Esophagus (tissue), 2 donors: ENCODE measurements at regions not wholly inside any gene's neighbourhood (a gene's known extent, or its start where the extent isn't known, plus 50 kb on each side); places are given as distances from the start of the nearest gene placed in this dataset.
A peak's percentile ranks its signal among the peaks of the same experiment; 100 is the strongest.

Experiments
- H3K27ac ChIP-seq, 2 donors: one replicate each; pipeline ENCODE4 v1.5.1; 2013; ENCODE audit warnings: low read depth in 2 of 2, mild to moderate bottlenecking in 2 of 2, inconsistent platforms in 1 of 2, low read length in 1 of 2, moderate library complexity in 1 of 2
- H3K27me3 ChIP-seq, 2 donors: one replicate each; pipeline ENCODE4 v1.6.1; 2013; ENCODE audit warnings: low read length in 2 of 2, control low read depth in 1 of 2, mild to moderate bottlenecking in 1 of 2; ENCODE audit not compliant: insufficient read depth in 2 of 2, control insufficient read depth in 1 of 2
- H3K36me3 ChIP-seq, 2 donors: one replicate each; pipeline ENCODE4 v1.6.1; 2013; ENCODE audit warnings: low read length in 1 of 2; ENCODE audit not compliant: control insufficient read depth in 2 of 2, insufficient read depth in 2 of 2
- H3K4me1 ChIP-seq, 2 donors: one replicate each; pipeline ENCODE4 v1.6.1; 2013; ENCODE audit warnings: low read length in 1 of 2; ENCODE audit not compliant: control insufficient read depth in 2 of 2, insufficient read depth in 2 of 2
- H3K4me3 ChIP-seq, 2 donors: one replicate each; pipeline ENCODE4 v1.5.1; 2013; ENCODE audit warnings: low read length in 2 of 2, mild to moderate bottlenecking in 2 of 2, low read depth in 1 of 2, moderate library complexity in 1 of 2
- H3K9me3 ChIP-seq, 2 donors: one replicate each; pipeline ENCODE4 v1.6.1; 2013; ENCODE audit warnings: mild to moderate bottlenecking in 2 of 2, low read depth in 1 of 2, low read length in 1 of 2, moderate library complexity in 1 of 2; ENCODE audit not compliant: control insufficient read depth in 2 of 2, insufficient read depth in 1 of 2
- WGBS, 2 donors: extraction: QIAGEN DNeasy Blood & Tissue Kit; methylation state at CpG; one replicate each; pipeline ENCODE4 v1.1.7; 2013; 5-methylcytosine and 5-hydroxymethylcytosine counted together
- donor health status: healthy with polysubstance abuse.
- donor health status: Bipolar disorder and iron deficiency.

GRCh38 chr12:75909714-75910656, 121.6 kb downstream of the PHLDA1 start:
- H3K4me3 ChIP-seq = no peak overlapping the region
- H3K36me3 ChIP-seq = no peaks in the 10 kb centered on the region
- no peaks in the 10 kb centered on the region for H3K9me3 ChIP-seq
- 62 to 65% methylated on average over 7 of the region's 7 CpGs for WGBS, 2 donors
- no peaks in the 10 kb centered on the region for H3K27me3 ChIP-seq
- H3K4me1 ChIP-seq = peaks cover 2% of the 10 kb centered on the region in 2 donors
- H3K27ac ChIP-seq = no peak overlapping the region

- Histone ChIP-seq H3K36me3 (no peaks in the 10 kb centered on the region), H3K9me3 (no peaks in the 10 kb centered on the region), H3K27ac (peak overlapping the region in 1 of 2 donors; percentile 17), H3K27me3 (no peaks in the 10 kb centered on the region), H3K4me3 (no peak overlapping the region), H3K4me1 (peaks cover 2% of the 10 kb centered on the region in 2 donors)
- WGBS, 2 donors = 16 to 23% methylated on average over 2 of the region's 2 CpGs
Measured at GRCh38 chr12:75908961-75909605, 122.5 kb downstream of the PHLDA1 start.

- H3K27ac ChIP-seq = no peak overlapping the region
- peaks cover 0 to 2% of the 10 kb centered on the region in 2 donors for H3K4me1 ChIP-seq
- H3K36me3 ChIP-seq = no peaks in the 10 kb centered on the region
- H3K4me3 ChIP-seq = no peak overlapping the region
- H3K9me3 ChIP-seq = no peaks in the 10 kb centered on the region
- no peaks in the 10 kb centered on the region for H3K27me3 ChIP-seq
- WGBS, 2 donors = 77 to 84% methylated on average over 2 of the region's 2 CpGs
Measured at GRCh38 chr12:75905922-75906321, 125.7 kb downstream of the PHLDA1 start.

- Histone ChIP-seq H3K27me3 (no peaks in the 10 kb centered on the region), H3K36me3 (no peaks in the 10 kb centered on the region), H3K9me3 (no peaks in the 10 kb centered on the region), H3K4me3 (no peak overlapping the region), H3K4me1 (no peaks in the 10 kb centered on the region), H3K27ac (no peak overlapping the region)
- WGBS, 2 donors = 79 to 84% methylated on average over 11 of the region's 11 CpGs
Measured at GRCh38 chr12:75900781-75901254, 130.8 kb downstream of the PHLDA1 start.

- H3K27me3 ChIP-seq = no peaks in the 10 kb centered on the region
- no peak overlapping the region for H3K4me3 ChIP-seq
- H3K27ac ChIP-seq = no peak overlapping the region
- H3K4me1 ChIP-seq = no peaks in the 10 kb centered on the region
- WGBS, 2 donors = 80 to 81% methylated on average over 5 of the region's 5 CpGs
- H3K9me3 ChIP-seq = no peaks in the 10 kb centered on the region
- H3K36me3 ChIP-seq = no peaks in the 10 kb centered on the region
Measured at GRCh38 chr12:75900226-75900625, 131.3 kb downstream of the PHLDA1 start.

- H3K4me1 ChIP-seq = peaks cover 0 to 2% of the 10 kb centered on the region in 2 donors
- H3K9me3 ChIP-seq = no peaks in the 10 kb centered on the region
- no peak overlapping the region for H3K4me3 ChIP-seq
- H3K27ac ChIP-seq = no peak overlapping the region
- H3K36me3 ChIP-seq = no peaks in the 10 kb centered on the region
- 93 to 94% methylated on average over 4 of the region's 4 CpGs for WGBS, 2 donors
- H3K27me3 ChIP-seq = no peaks in the 10 kb centered on the region
Measured at GRCh38 chr12:75894965-75895754, 136.4 kb downstream of the PHLDA1 start.

GRCh38 chr12:75893765-75894164, 137.8 kb downstream of the PHLDA1 start:
- 85 to 94% methylated on average over 3 of the region's 3 CpGs for WGBS, 2 donors
- Histone ChIP-seq H3K4me1 (peaks cover 0 to 5% of the 10 kb centered on the region in 2 donors), H3K9me3 (no peaks in the 10 kb centered on the region)

GRCh38 chr12:75892731-75893408, 138.7 kb downstream of the PHLDA1 start:
- no peaks in the 10 kb centered on the region for H3K9me3 ChIP-seq
- peaks cover 0 to 5% of the 10 kb centered on the region in 2 donors for H3K4me1 ChIP-seq
- H3K27ac ChIP-seq = no peak overlapping the region

More at GRCh38 chr12:75893765-75894164, 137.8 kb downstream of the PHLDA1 start:
- no peak overlapping the region for H3K27ac ChIP-seq
- no peaks in the 10 kb centered on the region for H3K36me3 ChIP-seq
- H3K27me3 ChIP-seq = no peaks in the 10 kb centered on the region
- no peak overlapping the region for H3K4me3 ChIP-seq

GRCh38 chr12:75891072-75891471, 140.5 kb downstream of the PHLDA1 start:
- no peaks in the 10 kb centered on the region for H3K9me3 ChIP-seq
- H3K36me3 ChIP-seq = no peaks in the 10 kb centered on the region
- H3K27me3 ChIP-seq = no peaks in the 10 kb centered on the region
- no peak overlapping the region for H3K27ac ChIP-seq
- H3K4me1 ChIP-seq = peaks cover 0 to 5% of the 10 kb centered on the region in 2 donors
- 65 to 81% methylated on average over 3 of the region's 3 CpGs for WGBS, 2 donors
- no peak overlapping the region for H3K4me3 ChIP-seq

More at GRCh38 chr12:75892731-75893408, 138.7 kb downstream of the PHLDA1 start:
- no peak overlapping the region for H3K4me3 ChIP-seq
- WGBS, 2 donors = 73 to 87% methylated on average over 5 of the region's 5 CpGs
- H3K36me3 ChIP-seq = no peaks in the 10 kb centered on the region
- no peaks in the 10 kb centered on the region for H3K27me3 ChIP-seq
